ENCODE measurements at regions not wholly inside any gene's neighbourhood (a gene's known extent, or its start where the extent isn't known, plus 50 kb on each side); places are given as distances from the start of the nearest gene placed in this dataset.

DNA sequence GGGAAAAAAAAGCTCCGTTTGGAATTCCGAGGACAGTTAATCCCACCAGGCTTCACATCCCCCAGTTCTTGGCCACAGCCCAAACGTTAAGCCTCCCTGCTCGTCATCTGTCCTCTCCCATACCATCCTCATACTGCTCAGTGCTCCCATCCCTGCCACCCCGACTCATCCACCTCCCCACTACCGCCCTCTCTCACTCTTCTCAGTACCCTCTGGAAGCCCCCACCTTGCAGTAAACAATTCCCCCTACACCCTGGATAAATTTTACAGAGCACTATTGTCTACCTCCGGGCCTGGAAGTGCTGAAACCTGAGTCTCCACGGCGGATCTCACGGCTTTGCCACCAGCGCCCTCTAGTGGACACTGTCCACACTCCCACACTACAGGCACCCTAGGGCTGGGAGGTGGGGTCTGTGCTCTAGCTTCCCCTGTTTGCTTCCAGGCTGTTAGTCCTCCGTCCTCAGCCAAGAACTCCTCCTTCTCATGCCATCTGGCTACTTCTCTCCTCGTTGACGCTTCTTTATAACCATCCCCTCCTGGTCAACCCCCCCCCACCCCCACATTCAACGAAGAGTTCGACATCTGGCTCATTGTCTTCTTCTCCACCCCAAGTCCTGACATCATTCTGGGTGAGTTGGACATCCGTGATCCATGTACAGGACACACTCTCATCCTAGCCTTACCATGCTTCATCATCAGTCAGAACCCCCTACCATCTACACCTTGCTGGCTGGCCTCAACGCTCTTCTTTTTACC, 54.5 kb downstream of the RTL9 start:
- H3K9ac ChIP-seq: no peak overlapping the region
- H3K4me1 ChIP-seq (ENCODE audit: control insufficient read depth in 1 of 2, insufficient read depth in 2 of 2, low read depth in 1 of 2, low read length in 1 of 2): peaks cover 0 to 11% of the 10 kb centered on the region in 2 experiments; a peak in 1 of 4 replicates
- no peaks in the 10 kb centered on the region for H3K9me3 ChIP-seq
- no peaks in the 10 kb centered on the region for H3K27me3 ChIP-seq (ENCODE audit: insufficient read depth)
- H3K27ac ChIP-seq (ENCODE audit: low read depth in 2 of 2, low read length in 1 of 2): no peak overlapping the region; a peak in 1 of 4 replicates
- ChIA-PET POLR2A (no interaction called here), CTCF (interaction anchor here (0.6 to 14.6 kb wide), 15 partner anchors 8 to 503 kb away, joined by 3 to 315 read pairs (median 5); no protein-coding TSS in a partner anchor)
- no peaks in the 10 kb centered on the region for H3K9me2 ChIP-seq
- H3K4me3 ChIP-seq (ENCODE audit: low read depth in 2 of 2, low read length in 1 of 2): peak overlapping the region; percentile 12 to 17; a peak in 3 of 4 replicates
- H2AFZ ChIP-seq (ENCODE audit: low read depth): no peak overlapping the region
- H3F3A ChIP-seq (replicated peaks; ENCODE audit: insufficient read depth): peaks cover 7% of the 10 kb centered on the region
- 15% methylated on average over 16 of the region's 18 CpGs for WGBS (ENCODE audit: low lambda C conversion rate)
- 0 out of 2 replicates have a peak overlapping the region, but pooled peaks have one; percentile 30 for H3K4me2 ChIP-seq
- H3K79me2 ChIP-seq (ENCODE audit: insufficient read depth): no peaks in the 10 kb centered on the region
- no peaks in the 10 kb centered on the region for H3K36me3 ChIP-seq (replicated peaks in 1 of 2; ENCODE audit: control insufficient read depth in 1 of 2, insufficient read depth in 2 of 2, low read length in 1 of 2)
- no peaks in the 10 kb centered on the region for H4K20me1 ChIP-seq (ENCODE audit: insufficient read depth)
- DNase-seq: peak; percentile 74
- TF ChIP-seq YY1 (IDR thresholded peaks at IDR 0.05; ENCODE audit: low read depth) (no peak), GATA2 (CRISPR knock-in tag; IDR thresholded peaks at IDR 0.05) (no peak), MEF2A (IDR thresholded peaks at IDR 0.05; ENCODE audit: borderline replicate concordance, low read depth) (no peak), RCOR1 (IDR thresholded peaks at IDR 0.05; ENCODE audit: low read length) (no peak), GABPA (IDR thresholded peaks at IDR 0.05; ENCODE audit: low read depth) (no peak), CHD2 (IDR thresholded peaks at IDR 0.05; ENCODE audit: low read length, partially characterized antibody) (peak; percentile 25), EP300 (IDR thresholded peaks at IDR 0.05; ENCODE audit: borderline replicate concordance in 1 of 2, low read depth in 1 of 2, low read length in 1 of 2) (no peak), SIN3A (IDR thresholded peaks at IDR 0.05; ENCODE audit: borderline replicate concordance, low read depth, low read length) (no peak), FOSL2 (IDR thresholded peaks at IDR 0.05; ENCODE audit: borderline replicate concordance, low read depth) (no peak), MXI1 (IDR thresholded peaks at IDR 0.05; ENCODE audit: low read depth, low read length) (no peak), TEAD4 (IDR thresholded peaks at IDR 0.05; ENCODE audit: borderline replicate concordance, insufficient read depth) (no peak), TCF12 (IDR thresholded peaks at IDR 0.05) (no peak), ELF1 (IDR thresholded peaks at IDR 0.05) (no peak), FOXM1 (IDR thresholded peaks at IDR 0.05; ENCODE audit: low read depth) (no peak), JUND (IDR thresholded peaks at IDR 0.05) (no peak), NRF1 (IDR thresholded peaks at IDR 0.05; ENCODE audit: low read depth, low read length) (no peak), SMC3 (IDR thresholded peaks at IDR 0.05; ENCODE audit: low read depth, low read length) (peak; percentile 52)
- TF ChIP-seq, protein P1, sequence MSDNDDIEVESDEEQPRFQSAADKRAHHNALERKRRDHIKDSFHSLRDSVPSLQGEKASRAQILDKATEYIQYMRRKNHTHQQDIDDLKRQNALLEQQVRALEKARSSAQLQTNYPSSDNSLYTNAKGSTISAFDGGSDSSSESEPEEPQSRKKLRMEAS (IDR thresholded peaks at IDR 0.05; ENCODE audit: low read depth): 0 out of 2 replicates have a peak, but pooled peaks have one; percentile 10
- TF ChIP-seq, protein P2, sequence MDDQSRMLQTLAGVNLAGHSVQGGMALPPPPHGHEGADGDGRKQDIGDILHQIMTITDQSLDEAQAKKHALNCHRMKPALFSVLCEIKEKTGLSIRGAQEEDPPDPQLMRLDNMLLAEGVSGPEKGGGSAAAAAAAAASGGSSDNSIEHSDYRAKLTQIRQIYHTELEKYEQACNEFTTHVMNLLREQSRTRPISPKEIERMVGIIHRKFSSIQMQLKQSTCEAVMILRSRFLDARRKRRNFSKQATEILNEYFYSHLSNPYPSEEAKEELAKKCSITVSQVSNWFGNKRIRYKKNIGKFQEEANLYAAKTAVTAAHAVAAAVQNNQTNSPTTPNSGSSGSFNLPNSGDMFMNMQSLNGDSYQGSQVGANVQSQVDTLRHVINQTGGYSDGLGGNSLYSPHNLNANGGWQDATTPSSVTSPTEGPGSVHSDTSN (IDR thresholded peaks at IDR 0.05): no peak
- TF ChIP-seq, protein P3, sequence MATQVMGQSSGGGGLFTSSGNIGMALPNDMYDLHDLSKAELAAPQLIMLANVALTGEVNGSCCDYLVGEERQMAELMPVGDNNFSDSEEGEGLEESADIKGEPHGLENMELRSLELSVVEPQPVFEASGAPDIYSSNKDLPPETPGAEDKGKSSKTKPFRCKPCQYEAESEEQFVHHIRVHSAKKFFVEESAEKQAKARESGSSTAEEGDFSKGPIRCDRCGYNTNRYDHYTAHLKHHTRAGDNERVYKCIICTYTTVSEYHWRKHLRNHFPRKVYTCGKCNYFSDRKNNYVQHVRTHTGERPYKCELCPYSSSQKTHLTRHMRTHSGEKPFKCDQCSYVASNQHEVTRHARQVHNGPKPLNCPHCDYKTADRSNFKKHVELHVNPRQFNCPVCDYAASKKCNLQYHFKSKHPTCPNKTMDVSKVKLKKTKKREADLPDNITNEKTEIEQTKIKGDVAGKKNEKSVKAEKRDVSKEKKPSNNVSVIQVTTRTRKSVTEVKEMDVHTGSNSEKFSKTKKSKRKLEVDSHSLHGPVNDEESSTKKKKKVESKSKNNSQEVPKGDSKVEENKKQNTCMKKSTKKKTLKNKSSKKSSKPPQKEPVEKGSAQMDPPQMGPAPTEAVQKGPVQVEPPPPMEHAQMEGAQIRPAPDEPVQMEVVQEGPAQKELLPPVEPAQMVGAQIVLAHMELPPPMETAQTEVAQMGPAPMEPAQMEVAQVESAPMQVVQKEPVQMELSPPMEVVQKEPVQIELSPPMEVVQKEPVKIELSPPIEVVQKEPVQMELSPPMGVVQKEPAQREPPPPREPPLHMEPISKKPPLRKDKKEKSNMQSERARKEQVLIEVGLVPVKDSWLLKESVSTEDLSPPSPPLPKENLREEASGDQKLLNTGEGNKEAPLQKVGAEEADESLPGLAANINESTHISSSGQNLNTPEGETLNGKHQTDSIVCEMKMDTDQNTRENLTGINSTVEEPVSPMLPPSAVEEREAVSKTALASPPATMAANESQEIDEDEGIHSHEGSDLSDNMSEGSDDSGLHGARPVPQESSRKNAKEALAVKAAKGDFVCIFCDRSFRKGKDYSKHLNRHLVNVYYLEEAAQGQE (IDR thresholded peaks at IDR 0.05; ENCODE audit: low read depth, low read length): no peak
- TF ChIP-seq, protein P4, sequence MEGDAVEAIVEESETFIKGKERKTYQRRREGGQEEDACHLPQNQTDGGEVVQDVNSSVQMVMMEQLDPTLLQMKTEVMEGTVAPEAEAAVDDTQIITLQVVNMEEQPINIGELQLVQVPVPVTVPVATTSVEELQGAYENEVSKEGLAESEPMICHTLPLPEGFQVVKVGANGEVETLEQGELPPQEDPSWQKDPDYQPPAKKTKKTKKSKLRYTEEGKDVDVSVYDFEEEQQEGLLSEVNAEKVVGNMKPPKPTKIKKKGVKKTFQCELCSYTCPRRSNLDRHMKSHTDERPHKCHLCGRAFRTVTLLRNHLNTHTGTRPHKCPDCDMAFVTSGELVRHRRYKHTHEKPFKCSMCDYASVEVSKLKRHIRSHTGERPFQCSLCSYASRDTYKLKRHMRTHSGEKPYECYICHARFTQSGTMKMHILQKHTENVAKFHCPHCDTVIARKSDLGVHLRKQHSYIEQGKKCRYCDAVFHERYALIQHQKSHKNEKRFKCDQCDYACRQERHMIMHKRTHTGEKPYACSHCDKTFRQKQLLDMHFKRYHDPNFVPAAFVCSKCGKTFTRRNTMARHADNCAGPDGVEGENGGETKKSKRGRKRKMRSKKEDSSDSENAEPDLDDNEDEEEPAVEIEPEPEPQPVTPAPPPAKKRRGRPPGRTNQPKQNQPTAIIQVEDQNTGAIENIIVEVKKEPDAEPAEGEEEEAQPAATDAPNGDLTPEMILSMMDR (IDR thresholded peaks at IDR 0.05): peak; percentile 87
- TF ChIP-seq, protein P5, sequence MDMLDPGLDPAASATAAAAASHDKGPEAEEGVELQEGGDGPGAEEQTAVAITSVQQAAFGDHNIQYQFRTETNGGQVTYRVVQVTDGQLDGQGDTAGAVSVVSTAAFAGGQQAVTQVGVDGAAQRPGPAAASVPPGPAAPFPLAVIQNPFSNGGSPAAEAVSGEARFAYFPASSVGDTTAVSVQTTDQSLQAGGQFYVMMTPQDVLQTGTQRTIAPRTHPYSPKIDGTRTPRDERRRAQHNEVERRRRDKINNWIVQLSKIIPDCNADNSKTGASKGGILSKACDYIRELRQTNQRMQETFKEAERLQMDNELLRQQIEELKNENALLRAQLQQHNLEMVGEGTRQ (IDR thresholded peaks at IDR 0.05; ENCODE audit: borderline replicate concordance, low read depth, low read length): no peak
- TF ChIP-seq, protein P6, sequence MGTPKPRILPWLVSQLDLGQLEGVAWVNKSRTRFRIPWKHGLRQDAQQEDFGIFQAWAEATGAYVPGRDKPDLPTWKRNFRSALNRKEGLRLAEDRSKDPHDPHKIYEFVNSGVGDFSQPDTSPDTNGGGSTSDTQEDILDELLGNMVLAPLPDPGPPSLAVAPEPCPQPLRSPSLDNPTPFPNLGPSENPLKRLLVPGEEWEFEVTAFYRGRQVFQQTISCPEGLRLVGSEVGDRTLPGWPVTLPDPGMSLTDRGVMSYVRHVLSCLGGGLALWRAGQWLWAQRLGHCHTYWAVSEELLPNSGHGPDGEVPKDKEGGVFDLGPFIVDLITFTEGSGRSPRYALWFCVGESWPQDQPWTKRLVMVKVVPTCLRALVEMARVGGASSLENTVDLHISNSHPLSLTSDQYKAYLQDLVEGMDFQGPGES (IDR thresholded peaks at IDR 0.05; ENCODE audit: low read depth, low read length): no peak
